ENCODE measurements at regions not wholly inside any gene's neighbourhood (a gene's known extent, or its start where the extent isn't known, plus 50 kb on each side); places are given as distances from the start of the nearest gene placed in this dataset.

GRCh38 chr14:44448951-44449358, 58.1 kb downstream of the FSCB start (continued):
- TF ChIP-seq, protein P1, sequence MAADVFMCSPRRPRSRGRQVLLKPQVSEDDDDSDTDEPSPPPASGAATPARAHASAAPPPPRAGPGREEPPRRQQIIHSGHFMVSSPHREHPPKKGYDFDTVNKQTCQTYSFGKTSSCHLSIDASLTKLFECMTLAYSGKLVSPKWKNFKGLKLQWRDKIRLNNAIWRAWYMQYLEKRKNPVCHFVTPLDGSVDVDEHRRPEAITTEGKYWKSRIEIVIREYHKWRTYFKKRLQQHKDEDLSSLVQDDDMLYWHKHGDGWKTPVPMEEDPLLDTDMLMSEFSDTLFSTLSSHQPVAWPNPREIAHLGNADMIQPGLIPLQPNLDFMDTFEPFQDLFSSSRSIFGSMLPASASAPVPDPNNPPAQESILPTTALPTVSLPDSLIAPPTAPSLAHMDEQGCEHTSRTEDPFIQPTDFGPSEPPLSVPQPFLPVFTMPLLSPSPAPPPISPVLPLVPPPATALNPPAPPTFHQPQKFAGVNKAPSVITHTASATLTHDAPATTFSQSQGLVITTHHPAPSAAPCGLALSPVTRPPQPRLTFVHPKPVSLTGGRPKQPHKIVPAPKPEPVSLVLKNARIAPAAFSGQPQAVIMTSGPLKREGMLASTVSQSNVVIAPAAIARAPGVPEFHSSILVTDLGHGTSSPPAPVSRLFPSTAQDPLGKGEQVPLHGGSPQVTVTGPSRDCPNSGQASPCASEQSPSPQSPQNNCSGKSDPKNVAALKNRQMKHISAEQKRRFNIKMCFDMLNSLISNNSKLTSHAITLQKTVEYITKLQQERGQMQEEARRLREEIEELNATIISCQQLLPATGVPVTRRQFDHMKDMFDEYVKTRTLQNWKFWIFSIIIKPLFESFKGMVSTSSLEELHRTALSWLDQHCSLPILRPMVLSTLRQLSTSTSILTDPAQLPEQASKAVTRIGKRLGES (CRISPR knock-in tag; IDR thresholded peaks at IDR 0.05; ENCODE audit: borderline replicate concordance) = no peak
- TF ChIP-seq, protein P2, sequence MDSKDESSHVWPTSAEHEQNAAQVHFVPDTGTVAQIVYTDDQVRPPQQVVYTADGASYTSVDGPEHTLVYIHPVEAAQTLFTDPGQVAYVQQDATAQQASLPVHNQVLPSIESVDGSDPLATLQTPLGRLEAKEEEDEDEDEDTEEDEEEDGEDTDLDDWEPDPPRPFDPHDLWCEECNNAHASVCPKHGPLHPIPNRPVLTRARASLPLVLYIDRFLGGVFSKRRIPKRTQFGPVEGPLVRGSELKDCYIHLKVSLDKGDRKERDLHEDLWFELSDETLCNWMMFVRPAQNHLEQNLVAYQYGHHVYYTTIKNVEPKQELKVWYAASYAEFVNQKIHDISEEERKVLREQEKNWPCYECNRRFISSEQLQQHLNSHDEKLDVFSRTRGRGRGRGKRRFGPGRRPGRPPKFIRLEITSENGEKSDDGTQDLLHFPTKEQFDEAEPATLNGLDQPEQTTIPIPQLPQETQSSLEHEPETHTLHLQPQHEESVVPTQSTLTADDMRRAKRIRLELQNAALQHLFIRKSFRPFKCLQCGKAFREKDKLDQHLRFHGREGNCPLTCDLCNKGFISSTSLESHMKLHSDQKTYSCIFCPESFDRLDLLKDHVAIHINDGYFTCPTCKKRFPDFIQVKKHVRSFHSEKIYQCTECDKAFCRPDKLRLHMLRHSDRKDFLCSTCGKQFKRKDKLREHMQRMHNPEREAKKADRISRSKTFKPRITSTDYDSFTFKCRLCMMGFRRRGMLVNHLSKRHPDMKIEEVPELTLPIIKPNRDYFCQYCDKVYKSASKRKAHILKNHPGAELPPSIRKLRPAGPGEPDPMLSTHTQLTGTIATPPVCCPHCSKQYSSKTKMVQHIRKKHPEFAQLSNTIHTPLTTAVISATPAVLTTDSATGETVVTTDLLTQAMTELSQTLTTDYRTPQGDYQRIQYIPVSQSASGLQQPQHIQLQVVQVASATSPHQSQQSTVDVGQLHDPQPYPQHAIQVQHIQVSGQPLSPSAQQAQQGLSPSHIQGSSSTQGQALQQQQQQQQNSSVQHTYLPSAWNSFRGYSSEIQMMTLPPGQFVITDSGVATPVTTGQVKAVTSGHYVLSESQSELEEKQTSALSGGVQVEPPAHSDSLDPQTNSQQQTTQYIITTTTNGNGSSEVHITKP (CRISPR knock-in tag; IDR thresholded peaks at IDR 0.05; ENCODE audit: low read depth) = no peak
- TF ChIP-seq POLR2G (IDR thresholded peaks at IDR 0.05; ENCODE audit: low read depth, low read length) = peak; percentile 27; the same call in 1 of the 2 replicates
- no peak for TF ChIP-seq TBX3 (IDR thresholded peaks at IDR 0.05; ENCODE audit: borderline replicate concordance)
- TF ChIP-seq NR0B2 (CRISPR knock-in tag; IDR thresholded peaks at IDR 0.05) = no peak
- no peak for TF ChIP-seq ZNF235 (CRISPR knock-in tag; IDR thresholded peaks at IDR 0.05; ENCODE audit: borderline replicate concordance)
- no peak for TF ChIP-seq ZNF749 (CRISPR knock-in tag; IDR thresholded peaks at IDR 0.05; ENCODE audit: borderline replicate concordance)
- TF ChIP-seq, protein P3, sequence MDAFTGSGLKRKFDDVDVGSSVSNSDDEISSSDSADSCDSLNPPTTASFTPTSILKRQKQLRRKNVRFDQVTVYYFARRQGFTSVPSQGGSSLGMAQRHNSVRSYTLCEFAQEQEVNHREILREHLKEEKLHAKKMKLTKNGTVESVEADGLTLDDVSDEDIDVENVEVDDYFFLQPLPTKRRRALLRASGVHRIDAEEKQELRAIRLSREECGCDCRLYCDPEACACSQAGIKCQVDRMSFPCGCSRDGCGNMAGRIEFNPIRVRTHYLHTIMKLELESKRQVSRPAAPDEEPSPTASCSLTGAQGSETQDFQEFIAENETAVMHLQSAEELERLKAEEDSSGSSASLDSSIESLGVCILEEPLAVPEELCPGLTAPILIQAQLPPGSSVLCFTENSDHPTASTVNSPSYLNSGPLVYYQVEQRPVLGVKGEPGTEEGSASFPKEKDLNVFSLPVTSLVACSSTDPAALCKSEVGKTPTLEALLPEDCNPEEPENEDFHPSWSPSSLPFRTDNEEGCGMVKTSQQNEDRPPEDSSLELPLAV (CRISPR knock-in tag; conservative IDR thresholded peaks at IDR 0.05; ENCODE audit: low read depth) = no peak
- TF ChIP-seq TRAFD1 (CRISPR knock-in tag; IDR thresholded peaks at IDR 0.05; ENCODE audit: borderline replicate concordance) = no peak
- no peak for TF ChIP-seq ZNF672 (CRISPR knock-in tag; IDR thresholded peaks at IDR 0.05)
- TF ChIP-seq CHD2 (IDR thresholded peaks at IDR 0.05; ENCODE audit: low read depth, low read length) = no peak
- no peak for TF ChIP-seq ZBTB7B (CRISPR knock-in tag; IDR thresholded peaks at IDR 0.05)
- TF ChIP-seq IRF2 (CRISPR knock-in tag; IDR thresholded peaks at IDR 0.05) = no peak
- no peak for TF ChIP-seq MLX (CRISPR knock-in tag; IDR thresholded peaks at IDR 0.05)
- TF ChIP-seq ZNF446 (CRISPR knock-in tag; IDR thresholded peaks at IDR 0.05) = no peak
- no peak for TF ChIP-seq ZNF816 (CRISPR knock-in tag; IDR thresholded peaks at IDR 0.05; ENCODE audit: borderline replicate concordance)
- TF ChIP-seq ZNF143 (CRISPR knock-in tag; IDR thresholded peaks at IDR 0.05) = no peak
